ENCODE measurements at regions not wholly inside any gene's neighbourhood (a gene's known extent, or its start where the extent isn't known, plus 50 kb on each side); places are given as distances from the start of the nearest gene placed in this dataset.
A peak's percentile ranks its signal among the peaks of the same experiment; 100 is the strongest.

GRCh38 chr12:88375306-88376305, 204.7 kb downstream of the KITLG start:
- no peaks in the 10 kb centered on the region for H3K27me3 ChIP-seq
- DNase-seq (ENCODE audit: low read depth in 1 of 2, low spot score in 1 of 2), result no peak
- no peaks in the 10 kb centered on the region for H3K4me1 ChIP-seq (ENCODE audit: low read depth)
- no peaks in the 10 kb centered on the region for H3K9me3 ChIP-seq (ENCODE audit: low read depth)
- no peak overlapping the region for H3K4me3 ChIP-seq
- TF ChIP-seq CTCF (IDR thresholded peaks at IDR 0.05; ENCODE audit: low read depth, low read length), result no peak
- H3K27ac ChIP-seq, result no peak overlapping the region
- no peaks in the 10 kb centered on the region for H3K36me3 ChIP-seq

- H3K9me3 ChIP-seq (ENCODE audit: low read depth), result no peaks in the 10 kb centered on the region
- no peak for DNase-seq (ENCODE audit: low read depth in 1 of 2, low spot score in 1 of 2)
- no peaks in the 10 kb centered on the region for H3K4me1 ChIP-seq (ENCODE audit: low read depth)
- no peak overlapping the region for H3K27ac ChIP-seq
- H3K4me3 ChIP-seq, result no peak overlapping the region
- TF ChIP-seq CTCF (IDR thresholded peaks at IDR 0.05; ENCODE audit: low read depth, low read length), result no peak
- H3K27me3 ChIP-seq, result no peaks in the 10 kb centered on the region
- no peaks in the 10 kb centered on the region for H3K36me3 ChIP-seq
Measured at GRCh38 chr12:88377973-88378372, 202.3 kb downstream of the KITLG start.

GRCh38 chr12:88381466-88381865, 198.8 kb downstream of the KITLG start:
- H3K4me1 ChIP-seq (ENCODE audit: low read depth), result no peaks in the 10 kb centered on the region
- TF ChIP-seq CTCF (IDR thresholded peaks at IDR 0.05; ENCODE audit: low read depth, low read length), result no peak

DNA sequence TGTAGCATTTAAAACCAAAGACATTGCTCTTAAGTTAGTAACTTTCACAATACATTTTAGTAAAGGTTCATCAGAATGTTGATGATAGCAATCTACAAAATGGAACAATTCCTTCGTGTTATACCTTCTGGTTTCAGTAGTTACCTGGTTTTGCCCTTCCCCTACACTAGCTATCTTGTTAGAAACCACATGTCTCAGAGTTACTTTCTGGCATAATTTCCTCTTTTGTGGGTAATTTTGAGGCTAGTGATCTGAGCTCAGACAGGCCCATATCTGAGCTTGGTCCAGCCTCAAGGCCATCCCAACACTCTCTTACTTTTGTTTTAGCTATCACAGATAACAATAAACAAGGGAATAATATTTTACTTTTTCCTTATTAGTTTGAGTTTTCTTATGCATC, 196.9 kb downstream of the KITLG start:
- Histone ChIP-seq H3K4me1 (ENCODE audit: low read depth) (no peaks in the 10 kb centered on the region), H3K4me3 (no peak overlapping the region), H3K27me3 (no peaks in the 10 kb centered on the region), H3K9me3 (ENCODE audit: low read depth) (no peaks in the 10 kb centered on the region), H3K36me3 (no peaks in the 10 kb centered on the region), H3K27ac (no peak overlapping the region)
- DNase-seq (ENCODE audit: low read depth in 1 of 2, low spot score in 1 of 2), result no peak
- TF ChIP-seq CTCF (IDR thresholded peaks at IDR 0.05; ENCODE audit: low read depth, low read length), result no peak

More at GRCh38 chr12:88381466-88381865, 198.8 kb downstream of the KITLG start:
- H3K9me3 ChIP-seq (ENCODE audit: low read depth), result no peaks in the 10 kb centered on the region
- H3K27me3 ChIP-seq, result no peaks in the 10 kb centered on the region
- no peak overlapping the region for H3K4me3 ChIP-seq
- no peak overlapping the region for H3K27ac ChIP-seq
- no peaks in the 10 kb centered on the region for H3K36me3 ChIP-seq
- no peak for DNase-seq (ENCODE audit: low read depth in 1 of 2, low spot score in 1 of 2)

GRCh38 chr12:88388566-88389540, 191.4 kb downstream of the KITLG start:
- Histone ChIP-seq H3K4me1 (ENCODE audit: low read depth) (no peaks in the 10 kb centered on the region), H3K27me3 (no peaks in the 10 kb centered on the region), H3K36me3 (no peaks in the 10 kb centered on the region), H3K27ac (no peak overlapping the region), H3K9me3 (ENCODE audit: low read depth) (no peaks in the 10 kb centered on the region), H3K4me3 (no peak overlapping the region)
- peak in 1 of 2 donors; percentile 10 for DNase-seq (ENCODE audit: low read depth in 1 of 2, low spot score in 1 of 2)
- TF ChIP-seq CTCF (IDR thresholded peaks at IDR 0.05; ENCODE audit: low read depth, low read length), result no peak

Measured in cardiac muscle cell (in vitro differentiated cells and primary cell).